ENCODE measurements at regions not wholly inside any gene's neighbourhood (a gene's known extent, or its start where the extent isn't known, plus 50 kb on each side); places are given as distances from the start of the nearest gene placed in this dataset.
"Not testable (repeated sequence)": the region's sequence is repeated elsewhere in the genome, so short reads cannot be mapped to it uniquely, and the experiment has no call there.

GRCh38 chr1:96224229-96224628 lies 497.4 kb upstream of the PTBP2 start:
- not testable (repeated sequence) for TF ChIP-seq POLR2AphosphoS5 (IDR thresholded peaks at IDR 0.05; ENCODE audit: low read depth, low read length); ZNF546 (CRISPR knock-in tag; conservative IDR thresholded peaks at IDR 0.05); POLR2A (IDR thresholded peaks at IDR 0.05; ENCODE audit: insufficient read depth in 1 of 2, low read depth in 2 of 2, low read length in 2 of 2); ZNF510 (CRISPR knock-in tag; IDR thresholded peaks at IDR 0.05; ENCODE audit: low read depth); CTCF (CRISPR knock-in tag; IDR thresholded peaks at IDR 0.05); ZFX (CRISPR knock-in tag; IDR thresholded peaks at IDR 0.05; ENCODE audit: low read depth); PREB (CRISPR knock-in tag; IDR thresholded peaks at IDR 0.05); SETDB1 (CRISPR knock-in tag; IDR thresholded peaks at IDR 0.05; ENCODE audit: borderline replicate concordance); FOXJ3 (CRISPR knock-in tag; IDR thresholded peaks at IDR 0.05; ENCODE audit: borderline replicate concordance); ZNF597 (CRISPR knock-in tag; IDR thresholded peaks at IDR 0.05)
